K562 (cell line): ENCODE measurements at regions not wholly inside any gene's neighbourhood (a gene's known extent, or its start where the extent isn't known, plus 50 kb on each side); places are given as distances from the start of the nearest gene placed in this dataset.

ENCODE experiments used
- ATAC-seq: fragments of 200-7000 bp; cut with Tn5 transposase; 3 replicates; pipeline ENCODE4 v1.9.1; 2020; ENCODE audit warnings: moderate library complexity
- BruUV-seq: library from RNA; stranded (reverse); fragments of 400-500 nt; replicated peaks from 2 replicates; lab custom pipeline; 2021; lab: Mats Ljungman, UMichigan
- CTCF ChIA-PET: fragments of 300-600 bp; formaldehyde crosslinking; extraction: SDS; loops from one replicate; lab custom pipeline; 2021; ENCODE audit warnings: low intra/inter-chr PET ratio; lab: Yijun Ruan, JAX
- POLR2A ChIA-PET: fragments of 300-600, 350-650 bp; sonication (Branson Sonifier 250); formaldehyde crosslinking; extraction: SDS; loops from one replicate; lab custom pipeline; 2021; ENCODE audit warnings: antibody characterized with exemption, inconsistent platforms; lab: Yijun Ruan, JAX
- DNase-seq, 4 experiments: peaks; one replicate each; pipeline versions ENCODE4 v3.0.0 to v3.0.0-alpha.2; 2011 to 2018; ENCODE audit warnings: low spot score in 3 of 4, mixed read lengths in 3 of 4; ENCODE audit errors: extremely low read depth in 1 of 4
- FAIRE-seq: peaks from 2 replicates; lab custom pipeline; 2011; peaks lifted over from hg19 to GRCh38; lab: Jason Lieb, UNC
- H2AFZ ChIP-seq: 2 replicates; pipeline ENCODE4 v1.6.0; 2011; ENCODE audit warnings: low read depth, low read length, control low read depth, inconsistent platforms
- H3K27ac ChIP-seq: fragments of 200-600 bp; 3 replicates; pipeline ENCODE4 v1.8.0; 2011; ENCODE audit warnings: low read depth, mild to moderate bottlenecking, control low read depth, inconsistent platforms, low read length, moderate library complexity, mixed read lengths; ENCODE audit errors: extremely low read depth
- H3K27me3 ChIP-seq, 2 experiments: fragments of 300-600 bp in 1 of 2; 2 replicates in 1 of 2; 3 replicates in 1 of 2; pipeline versions ENCODE4 v1.6.0 to v1.8.0; 2011; ENCODE audit warnings: inconsistent platforms in 2 of 2, low read length in 2 of 2, mild to moderate bottlenecking in 1 of 2, mixed read lengths in 1 of 2, moderate library complexity in 1 of 2; ENCODE audit not compliant: control insufficient read depth in 2 of 2, insufficient read depth in 2 of 2
- H3K36me3 ChIP-seq: fragments of 300-600 bp; 3 replicates; pipeline ENCODE4 v1.8.0; 2011; ENCODE audit warnings: mild to moderate bottlenecking, low read length, inconsistent platforms; ENCODE audit not compliant: control insufficient read depth, insufficient read depth
- H3K4me1 ChIP-seq, 2 experiments: fragments of 200-600 bp in 1 of 2; replicated peaks in 1 of 2; 2 replicates in 1 of 2; 3 replicates in 1 of 2; pipeline versions ENCODE4 v1.5.1 to v1.8.0; 2011; ENCODE audit warnings: inconsistent platforms in 2 of 2, low read length in 2 of 2, mild to moderate bottlenecking in 1 of 2, mixed read lengths in 1 of 2, moderate library complexity in 1 of 2; ENCODE audit not compliant: control insufficient read depth in 2 of 2, insufficient read depth in 2 of 2
- H3K4me2 ChIP-seq: 2 replicates; pipeline ENCODE4 v1.6.1; 2011; ENCODE audit warnings: low read length, control low read depth, inconsistent platforms, mixed read lengths; ENCODE audit not compliant: insufficient read depth
- H3K4me3 ChIP-seq: fragments of 200-600 bp; sonication (generic), shearing (Covaris generic); 2 replicates; pipeline ENCODE4 v1.5.1; 2016; ENCODE audit warnings: control low read depth, inconsistent platforms
- H3K79me2 ChIP-seq: fragments of 200-600 bp; 3 replicates; pipeline ENCODE4 v1.8.0; 2011; ENCODE audit warnings: low read length, inconsistent platforms; ENCODE audit not compliant: control insufficient read depth, insufficient read depth
- H3K9ac ChIP-seq, 2 experiments: 2 replicates each; pipeline versions ENCODE4 v1.6.0 to v1.6.1; 2011; ENCODE audit warnings: low read depth in 2 of 2, low read length in 2 of 2, control low read depth in 1 of 2, inconsistent platforms in 1 of 2, mild to moderate bottlenecking in 1 of 2, mixed read lengths in 1 of 2; ENCODE audit not compliant: insufficient read depth in 1 of 2
- H3K9me1 ChIP-seq: one replicate; pipeline ENCODE4 v1.6.0; 2011; ENCODE audit warnings: inconsistent platforms, mild to moderate bottlenecking, low read length, moderate library complexity; ENCODE audit not compliant: control insufficient read depth, insufficient read depth
- H3K9me3 ChIP-seq: replicated peaks from 2 replicates; pipeline ENCODE4 v1.5.1; 2011; ENCODE audit warnings: low read depth, low read length, inconsistent platforms; ENCODE audit not compliant: control insufficient read depth, insufficient read depth
- H4K20me1 ChIP-seq: replicated peaks from 2 replicates; pipeline ENCODE4 v1.6.1; 2011; ENCODE audit warnings: low read length, inconsistent platforms, mixed read lengths; ENCODE audit not compliant: control insufficient read depth, insufficient read depth
- BMI1 ChIP-seq: fragments of 150-350 bp; IDR thresholded peaks from 2 replicates; pipeline ENCODE4 v1.6.1; 2014; ENCODE audit warnings: low read length
- E2F3 ChIP-seq: fragments of 250-450 bp; sonication (Bioruptor Pico); IDR thresholded peaks from 2 replicates; pipeline ENCODE4 v1.4.0; 2020; ENCODE audit warnings: mild to moderate bottlenecking
- GTF2A2 ChIP-seq: IDR thresholded peaks from 2 replicates; pipeline ENCODE4 v1.6.1; 2016; ENCODE audit warnings: mild to moderate bottlenecking, missing genetic modification characterization, missing compliant biosample characterization
- HDAC8 ChIP-seq: fragments of 450-650 bp; IDR thresholded peaks from 2 replicates; pipeline ENCODE4 v1.6.1; 2016; ENCODE audit warnings: mild to moderate bottlenecking, missing genetic modification characterization, moderate library complexity, missing compliant biosample characterization
- MXI1 ChIP-seq: IDR thresholded peaks from 2 replicates; pipeline ENCODE4 v1.6.1; 2011; ENCODE audit warnings: low read depth, mild to moderate bottlenecking, improper control_type of control experiment, low read length
- NFIC ChIP-seq: fragments of 450-650 bp; IDR thresholded peaks from 2 replicates; pipeline ENCODE4 v1.6.1; 2017; ENCODE audit warnings: mild to moderate bottlenecking, inconsistent platforms
- PBX2 ChIP-seq, 2 experiments: IDR thresholded peaks in 1 of 2; conservative IDR thresholded peaks in 1 of 2; 2 replicates each; pipeline ENCODE4 v1.6.1; 2016; ENCODE audit warnings: low read depth in 2 of 2, mild to moderate bottlenecking in 1 of 2, missing compliant biosample characterization in 1 of 2, missing genetic modification characterization in 1 of 2, moderate library complexity in 1 of 2
- ZNF12 ChIP-seq: sonication (generic); formaldehyde crosslinking; IDR thresholded peaks from 2 replicates; pipeline ENCODE4 v1.4.0; 2020; ENCODE audit warnings: mild to moderate bottlenecking, missing genetic modification reagents
- ZNF3 ChIP-seq: fragments of 250-450 bp; sonication (Bioruptor Pico); IDR thresholded peaks from 2 replicates; pipeline ENCODE4 v1.5.0; 2021; ENCODE audit warnings: mild to moderate bottlenecking, moderate library complexity
- ZNF324 ChIP-seq: fragments of 250-450 bp; sonication (Bioruptor Pico); IDR thresholded peaks from 2 replicates; pipeline ENCODE4 v1.4.0; 2020; ENCODE audit warnings: mild to moderate bottlenecking
- WGBS: fragments of 100-300 bp; shearing (Covaris generic); methylation state at CpG from one replicate; pipeline ENCODE4 v1.1.6; 2016; ENCODE audit warnings: low coverage, mixed read lengths; ENCODE audit not compliant: insufficient coverage; ENCODE audit errors: missing lambda C conversion rate; 5-methylcytosine and 5-hydroxymethylcytosine counted together
- in situ Hi-C: fragments of 300-500 bp; cut with MboI; formaldehyde crosslinking; loops from 4 replicates; pipeline ENCODE4 v1.15.0; 2018; ENCODE audit warnings: inconsistent platforms, mixed read lengths
- intact Hi-C: fragments of 100-400 bp; cut with micrococcal nuclease; formaldehyde crosslinking; loops from 2 replicates; pipeline ENCODE4 v1.14.2; 2022
- TF ChIP-seq, protein P1 (sequence below): fragments of 450-650 bp; formaldehyde crosslinking; IDR thresholded peaks from 2 replicates; pipeline ENCODE4 v1.4.0; 2020; ENCODE audit warnings: mild to moderate bottlenecking, moderate library complexity
- TF ChIP-seq, protein P2 (sequence below): sonication (generic); formaldehyde crosslinking; IDR thresholded peaks from 2 replicates; pipeline ENCODE4 v1.8.1; 2022; ENCODE audit warnings: missing genetic modification reagents

- FAIRE-seq, result no peak
- no TSS peak for BruUV-seq
These were observed 226.6 kb upstream of the TMEM260 start for GRCh38 chr14:56352999-56353398.

More at GRCh38 chr14:56352999-56353398, 226.6 kb upstream of the TMEM260 start:
- 0% methylated on average over 2 of the region's 2 CpGs for WGBS
- Histone ChIP-seq H3K9me3 (no peaks in the 10 kb centered on the region), H2AFZ (no peak overlapping the region), H3K9ac (no peak overlapping the region), H3K36me3 (no peaks in the 10 kb centered on the region), H4K20me1 (no peaks in the 10 kb centered on the region), H3K27ac (no peak overlapping the region), H3K4me2 (no peak overlapping the region), H3K4me3 (no peak overlapping the region), H3K79me2 (no peaks in the 10 kb centered on the region), H3K4me1 (no peaks in the 10 kb centered on the region), H3K9me1 (no peaks in the 10 kb centered on the region), H3K27me3 (no peaks in the 10 kb centered on the region)
- in situ Hi-C loops (no loop called here), intact Hi-C loops (no loop called here)
- no peak for DNase-seq
- POLR2A ChIA-PET, result no interaction called here
- no peak for ATAC-seq
- TF ChIP-seq MXI1, result no peak
- TF ChIP-seq E2F3 (CRISPR knock-in tag), result no peak
- TF ChIP-seq PBX2 (CRISPR knock-in tag; IDR thresholded peaks at IDR 0.05; ENCODE audit: low read depth), result no peak
- TF ChIP-seq PBX2 (tag; conservative IDR thresholded peaks at IDR 0.05; ENCODE audit: low read depth), result no peak
- TF ChIP-seq, protein P1, sequence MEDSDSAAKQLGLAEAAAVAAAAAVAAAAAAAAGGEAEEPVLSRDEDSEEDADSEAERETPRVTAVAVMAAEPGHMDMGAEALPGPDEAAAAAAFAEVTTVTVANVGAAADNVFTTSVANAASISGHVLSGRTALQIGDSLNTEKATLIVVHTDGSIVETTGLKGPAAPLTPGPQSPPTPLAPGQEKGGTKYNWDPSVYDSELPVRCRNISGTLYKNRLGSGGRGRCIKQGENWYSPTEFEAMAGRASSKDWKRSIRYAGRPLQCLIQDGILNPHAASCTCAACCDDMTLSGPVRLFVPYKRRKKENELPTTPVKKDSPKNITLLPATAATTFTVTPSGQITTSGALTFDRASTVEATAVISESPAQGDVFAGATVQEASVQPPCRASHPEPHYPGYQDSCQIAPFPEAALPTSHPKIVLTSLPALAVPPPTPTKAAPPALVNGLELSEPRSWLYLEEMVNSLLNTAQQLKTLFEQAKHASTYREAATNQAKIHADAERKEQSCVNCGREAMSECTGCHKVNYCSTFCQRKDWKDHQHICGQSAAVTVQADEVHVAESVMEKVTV (CRISPR knock-in tag), result no peak
- TF ChIP-seq, protein P2, sequence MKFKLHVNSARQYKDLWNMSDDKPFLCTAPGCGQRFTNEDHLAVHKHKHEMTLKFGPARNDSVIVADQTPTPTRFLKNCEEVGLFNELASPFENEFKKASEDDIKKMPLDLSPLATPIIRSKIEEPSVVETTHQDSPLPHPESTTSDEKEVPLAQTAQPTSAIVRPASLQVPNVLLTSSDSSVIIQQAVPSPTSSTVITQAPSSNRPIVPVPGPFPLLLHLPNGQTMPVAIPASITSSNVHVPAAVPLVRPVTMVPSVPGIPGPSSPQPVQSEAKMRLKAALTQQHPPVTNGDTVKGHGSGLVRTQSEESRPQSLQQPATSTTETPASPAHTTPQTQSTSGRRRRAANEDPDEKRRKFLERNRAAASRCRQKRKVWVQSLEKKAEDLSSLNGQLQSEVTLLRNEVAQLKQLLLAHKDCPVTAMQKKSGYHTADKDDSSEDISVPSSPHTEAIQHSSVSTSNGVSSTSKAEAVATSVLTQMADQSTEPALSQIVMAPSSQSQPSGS (CRISPR knock-in tag), result no peak
- TF ChIP-seq GTF2A2 (tag), result no peak
- no peak for TF ChIP-seq BMI1
- TF ChIP-seq NFIC, result no peak
- TF ChIP-seq HDAC8 (tag), result no peak
- TF ChIP-seq ZNF324, result no peak
- no peak for TF ChIP-seq ZNF12 (CRISPR knock-in tag)
- TF ChIP-seq ZNF3 (CRISPR knock-in tag), result no peak
- CTCF ChIA-PET, result no interaction called here
